ENCODE measurements at regions not wholly inside any gene's neighbourhood (a gene's known extent, or its start where the extent isn't known, plus 50 kb on each side); places are given as distances from the start of the nearest gene placed in this dataset.

DNA sequence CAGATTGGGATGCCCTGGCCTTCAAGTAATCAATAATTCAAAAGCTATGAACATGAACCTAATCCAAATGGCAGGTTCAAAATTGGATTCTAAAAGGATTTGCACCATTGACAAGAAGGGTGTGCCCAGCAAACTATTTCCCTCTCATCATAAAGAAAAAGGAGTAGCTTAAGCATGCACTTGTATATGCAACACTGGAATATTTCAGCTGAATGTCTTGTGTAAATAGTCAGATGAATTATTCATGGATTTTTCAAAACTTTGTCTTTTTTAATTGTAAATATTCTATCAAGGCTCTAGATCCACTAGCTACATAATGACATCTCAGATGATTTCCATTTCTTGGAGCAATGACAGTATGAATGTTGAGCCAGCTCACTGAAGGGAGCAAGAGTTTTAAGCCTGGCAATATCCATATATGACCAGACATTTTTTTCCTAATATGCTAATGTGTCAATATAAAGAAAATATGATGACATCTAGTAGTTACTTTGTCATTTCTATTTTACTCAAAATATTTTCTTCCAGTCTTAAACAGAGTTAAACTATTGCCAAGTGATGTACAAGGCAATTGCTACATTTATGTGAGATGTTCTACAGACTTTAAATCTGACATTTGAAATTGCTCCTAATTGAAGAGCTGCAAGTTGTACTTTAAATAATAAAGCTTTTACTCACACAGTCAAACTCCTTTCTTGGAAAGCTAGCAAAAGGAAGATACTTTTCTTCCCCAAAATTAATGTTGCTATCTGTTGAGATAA is 230.5 kb upstream of the AGTR1 start:
- TF ChIP-seq, protein P1, sequence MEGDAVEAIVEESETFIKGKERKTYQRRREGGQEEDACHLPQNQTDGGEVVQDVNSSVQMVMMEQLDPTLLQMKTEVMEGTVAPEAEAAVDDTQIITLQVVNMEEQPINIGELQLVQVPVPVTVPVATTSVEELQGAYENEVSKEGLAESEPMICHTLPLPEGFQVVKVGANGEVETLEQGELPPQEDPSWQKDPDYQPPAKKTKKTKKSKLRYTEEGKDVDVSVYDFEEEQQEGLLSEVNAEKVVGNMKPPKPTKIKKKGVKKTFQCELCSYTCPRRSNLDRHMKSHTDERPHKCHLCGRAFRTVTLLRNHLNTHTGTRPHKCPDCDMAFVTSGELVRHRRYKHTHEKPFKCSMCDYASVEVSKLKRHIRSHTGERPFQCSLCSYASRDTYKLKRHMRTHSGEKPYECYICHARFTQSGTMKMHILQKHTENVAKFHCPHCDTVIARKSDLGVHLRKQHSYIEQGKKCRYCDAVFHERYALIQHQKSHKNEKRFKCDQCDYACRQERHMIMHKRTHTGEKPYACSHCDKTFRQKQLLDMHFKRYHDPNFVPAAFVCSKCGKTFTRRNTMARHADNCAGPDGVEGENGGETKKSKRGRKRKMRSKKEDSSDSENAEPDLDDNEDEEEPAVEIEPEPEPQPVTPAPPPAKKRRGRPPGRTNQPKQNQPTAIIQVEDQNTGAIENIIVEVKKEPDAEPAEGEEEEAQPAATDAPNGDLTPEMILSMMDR (conservative IDR thresholded peaks at IDR 0.05; ENCODE audit: low read depth in 2 of 2) = no peak
- TF ChIP-seq EZH2phosphoT487 (IDR thresholded peaks at IDR 0.05; ENCODE audit: unreplicated experiment) = no peak

Data from GM23338 (cell line).